SK-N-SH (cell line): ENCODE measurements at regions not wholly inside any gene's neighbourhood (a gene's known extent, or its start where the extent isn't known, plus 50 kb on each side); places are given as distances from the start of the nearest gene placed in this dataset.

ENCODE experiments used
- CTCF ChIA-PET: fragments of 300-600, 350-600 bp; formaldehyde crosslinking; extraction: SDS; loops from one replicate; lab custom pipeline; 2021; lab: Yijun Ruan, JAX
- POLR2A ChIA-PET: fragments of 350-600 bp; sonication (Branson Sonifier 250); formaldehyde crosslinking; extraction: SDS; loops from one replicate; lab custom pipeline; 2020; ENCODE audit warnings: antibody characterized with exemption, inconsistent platforms; lab: Yijun Ruan, JAX
- DNase-seq: peaks from one replicate; pipeline ENCODE4 v3.0.0; 2012
- H2AFZ ChIP-seq: fragments of 200-600 bp; sonication (generic); 2 replicates; pipeline ENCODE4 v1.8.1; 2016; ENCODE audit warnings: antibody characterized with exemption, mild to moderate bottlenecking, low read depth
- H3F3A ChIP-seq: fragments of 200-600 bp; sonication (generic); replicated peaks from 2 replicates; pipeline ENCODE3; 2016; ENCODE audit warnings: antibody characterized with exemption, mild to moderate bottlenecking; ENCODE audit not compliant: insufficient read depth
- H3K27ac ChIP-seq, 2 experiments: fragments of 200-500 bp in 1 of 2; fragments of 200-600 bp in 1 of 2; sonication (Bioruptor generic) in 1 of 2; sonication (generic), shearing (Covaris generic) in 1 of 2; 2 replicates each; pipeline versions ENCODE4 v1.5.1 to v1.6.1; 2014 to 2016; ENCODE audit warnings: low read depth in 2 of 2, inconsistent platforms in 1 of 2, low read length in 1 of 2, mild to moderate bottlenecking in 1 of 2, mixed read lengths in 1 of 2
- H3K27me3 ChIP-seq: fragments of 200-600 bp; sonication (generic), shearing (Covaris generic); 2 replicates; pipeline ENCODE4 v1.6.1; 2016; ENCODE audit warnings: mixed run types; ENCODE audit not compliant: insufficient read depth
- H3K36me3 ChIP-seq, 2 experiments: fragments of 200-500 bp in 1 of 2; fragments of 200-600 bp in 1 of 2; sonication (Bioruptor generic) in 1 of 2; sonication (generic) in 1 of 2; replicated peaks in 1 of 2; 2 replicates each; pipeline versions ENCODE3 to v1.5.1; 2014 to 2016; ENCODE audit warnings: low read length in 1 of 2, mild to moderate bottlenecking in 1 of 2; ENCODE audit not compliant: insufficient read depth in 2 of 2, control insufficient read depth in 1 of 2
- H3K4me1 ChIP-seq, 2 experiments: fragments of 200-500 bp in 1 of 2; fragments of 200-600 bp in 1 of 2; sonication (Bioruptor generic) in 1 of 2; sonication (generic), shearing (Covaris generic) in 1 of 2; 2 replicates each; pipeline versions ENCODE4 v1.5.1 to v1.6.1; 2014 to 2016; ENCODE audit warnings: low read depth in 1 of 2, low read length in 1 of 2, mixed run types in 1 of 2; ENCODE audit not compliant: insufficient read depth in 2 of 2, control insufficient read depth in 1 of 2
- H3K4me2 ChIP-seq: fragments of 200-600 bp; sonication (generic), shearing (Covaris generic); 2 replicates; pipeline ENCODE4 v1.6.1; 2017; ENCODE audit warnings: mixed run types
- H3K4me3 ChIP-seq, 2 experiments: fragments of 200-500 bp in 1 of 2; fragments of 200-600 bp in 1 of 2; sonication (Bioruptor generic) in 1 of 2; sonication (generic), shearing (Covaris generic) in 1 of 2; 2 replicates each; pipeline versions ENCODE4 v1.5.1 to v1.8.1; 2014 to 2016; ENCODE audit warnings: low read depth in 2 of 2, inconsistent platforms in 1 of 2, low read length in 1 of 2, mild to moderate bottlenecking in 1 of 2, mixed read lengths in 1 of 2, moderate library complexity in 1 of 2
- H3K79me2 ChIP-seq: fragments of 200-600 bp; sonication (generic); 2 replicates; pipeline ENCODE4 v1.8.1; 2017; ENCODE audit warnings: mild to moderate bottlenecking; ENCODE audit not compliant: insufficient read depth
- H3K9ac ChIP-seq: fragments of 200-600 bp; sonication (generic); 2 replicates; pipeline ENCODE4 v1.6.1; 2017; ENCODE audit warnings: mixed run types
- H3K9me2 ChIP-seq: fragments of 200-600 bp; sonication (generic); 2 replicates; pipeline ENCODE4 v1.6.1; 2017; ENCODE audit warnings: mixed run types
- H3K9me3 ChIP-seq: fragments of 200-600 bp; sonication (generic); 2 replicates; pipeline ENCODE4 v1.6.1; 2017; ENCODE audit warnings: mixed run types, mild to moderate bottlenecking, moderate library complexity
- H4K20me1 ChIP-seq: fragments of 200-600 bp; sonication (generic); 2 replicates; pipeline ENCODE4 v1.6.1; 2017; ENCODE audit warnings: mild to moderate bottlenecking, mixed run types; ENCODE audit not compliant: insufficient read depth
- ELF1 ChIP-seq: IDR thresholded peaks from 2 replicates; pipeline ENCODE4 v1.4.0; 2012
- GATA2 ChIP-seq: sonication (generic); formaldehyde crosslinking; IDR thresholded peaks from 2 replicates; pipeline ENCODE4 v1.5.0; 2020; ENCODE audit warnings: mild to moderate bottlenecking, missing genetic modification reagents
- NRF1 ChIP-seq: IDR thresholded peaks from 2 replicates; pipeline ENCODE4 v1.6.1; 2012; ENCODE audit warnings: low read depth, mild to moderate bottlenecking, low read length
- PBX3 ChIP-seq: IDR thresholded peaks from 2 replicates; pipeline ENCODE4; 2012
- RFX5 ChIP-seq: IDR thresholded peaks from 2 replicates; pipeline ENCODE4 v1.6.1; 2012; ENCODE audit warnings: mild to moderate bottlenecking, improper control_type of control experiment, low read length
- SIN3A ChIP-seq: IDR thresholded peaks from 2 replicates; pipeline ENCODE4 v1.6.1; 2012; ENCODE audit warnings: low read depth, mild to moderate bottlenecking, low read length, moderate library complexity, borderline replicate concordance
- SMC3 ChIP-seq: IDR thresholded peaks from 2 replicates; pipeline ENCODE4 v1.6.1; 2012; ENCODE audit warnings: low read depth, low read length, improper control_type of control experiment
- USF2 ChIP-seq: fragments of 150-350 bp; IDR thresholded peaks from 2 replicates; pipeline ENCODE4 v1.6.1; 2017; ENCODE audit warnings: antibody characterized with exemption, low read length, low read depth, borderline replicate concordance
- YY1 ChIP-seq: IDR thresholded peaks from 2 replicates; pipeline ENCODE4 v1.4.0; 2012; ENCODE audit warnings: low read depth, mild to moderate bottlenecking
- ZBTB33 ChIP-seq: IDR thresholded peaks from 2 replicates; pipeline ENCODE4 v1.4.0; 2012; ENCODE audit warnings: low read depth, borderline replicate concordance
- WGBS: methylation state at CpG from one replicate; pipeline ENCODE4 v1.1.6; 2017; ENCODE audit warnings: low lambda C conversion rate; 5-methylcytosine and 5-hydroxymethylcytosine counted together

- TF ChIP-seq USF2 (no peak), RFX5 (no peak), SIN3A (no peak), PBX3 (no peak), YY1 (no peak), GATA2 (no peak)
Observed at GRCh38 chr11:57124917-57125316, 56.8 kb upstream of the LRRC55 start (continued).

- DNase-seq, result no peak
- H2AFZ ChIP-seq, result no peak overlapping the region
- H3K27ac ChIP-seq, result no peak overlapping the region
- no peaks in the 10 kb centered on the region for H3K27me3 ChIP-seq
- no peak overlapping the region for H3K4me2 ChIP-seq
- H4K20me1 ChIP-seq, result no peaks in the 10 kb centered on the region
- POLR2A ChIA-PET, result no interaction called here
- no peaks in the 10 kb centered on the region for H3K9me2 ChIP-seq
- H3K9me3 ChIP-seq, result no peaks in the 10 kb centered on the region
- no peak overlapping the region for H3K9ac ChIP-seq
- TF ChIP-seq NRF1 (no peak), ZBTB33 (no peak), ELF1 (no peak), SMC3 (no peak)
- H3F3A ChIP-seq, result no peaks in the 10 kb centered on the region
- H3K4me1 ChIP-seq, result peaks cover 0 to 3% of the 10 kb centered on the region in 2 experiments; a peak in 1 of 4 replicates
- no peaks in the 10 kb centered on the region for H3K36me3 ChIP-seq
- H3K4me3 ChIP-seq, result no peak overlapping the region
- WGBS, result 68% methylated on average over 3 of the region's 3 CpGs
- no peaks in the 10 kb centered on the region for H3K79me2 ChIP-seq
- CTCF ChIA-PET, result interaction anchor here (0.7 to 12.6 kb wide), 3 partner anchors 8 to 286 kb away, joined by 3 to 125 read pairs (median 7); no protein-coding TSS in a partner anchor
Observed at GRCh38 chr11:57126766-57127400, 54.9 kb upstream of the LRRC55 start.
